ENCODE measurements at regions not wholly inside any gene's neighbourhood (a gene's known extent, or its start where the extent isn't known, plus 50 kb on each side); places are given as distances from the start of the nearest gene placed in this dataset.

DNA sequence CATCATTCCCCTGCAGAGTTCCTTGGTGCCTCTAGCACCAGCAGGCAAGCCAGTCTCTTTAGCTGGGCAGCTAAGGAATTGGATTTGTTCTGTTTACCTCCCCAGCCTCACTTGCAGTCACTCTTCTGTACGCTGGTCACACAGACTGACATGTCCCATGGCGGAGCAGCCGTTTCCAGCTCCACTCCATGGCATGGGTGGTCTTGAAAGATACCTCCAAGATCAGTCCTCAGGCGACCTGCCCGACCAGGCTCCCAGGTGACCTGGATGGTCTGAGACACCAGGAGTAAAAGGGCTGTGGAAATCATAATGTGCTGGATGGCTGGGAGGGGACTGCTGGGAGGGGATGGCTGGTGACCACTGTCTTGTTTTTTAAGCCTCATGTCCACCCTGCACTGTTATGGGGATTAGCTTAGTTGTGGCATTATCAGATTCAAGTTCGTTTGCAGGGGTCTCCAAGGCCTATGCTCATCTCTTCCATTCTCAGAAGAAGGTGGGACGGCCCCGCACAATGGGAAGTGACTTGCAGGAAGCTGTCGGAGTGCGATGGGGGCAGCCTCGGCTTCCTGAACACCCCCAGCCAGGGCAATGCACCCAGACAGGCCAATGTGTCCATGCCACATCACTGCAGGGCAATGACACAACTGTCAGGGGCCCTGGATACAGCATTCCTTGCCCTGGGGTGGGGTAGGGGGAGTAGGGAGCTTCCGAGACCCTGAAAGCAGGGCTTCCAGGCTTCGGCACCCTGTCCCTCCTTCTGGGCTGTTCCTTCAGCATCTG lies 156.1 kb upstream of the MYCN start:
- TF ChIP-seq, protein P1, sequence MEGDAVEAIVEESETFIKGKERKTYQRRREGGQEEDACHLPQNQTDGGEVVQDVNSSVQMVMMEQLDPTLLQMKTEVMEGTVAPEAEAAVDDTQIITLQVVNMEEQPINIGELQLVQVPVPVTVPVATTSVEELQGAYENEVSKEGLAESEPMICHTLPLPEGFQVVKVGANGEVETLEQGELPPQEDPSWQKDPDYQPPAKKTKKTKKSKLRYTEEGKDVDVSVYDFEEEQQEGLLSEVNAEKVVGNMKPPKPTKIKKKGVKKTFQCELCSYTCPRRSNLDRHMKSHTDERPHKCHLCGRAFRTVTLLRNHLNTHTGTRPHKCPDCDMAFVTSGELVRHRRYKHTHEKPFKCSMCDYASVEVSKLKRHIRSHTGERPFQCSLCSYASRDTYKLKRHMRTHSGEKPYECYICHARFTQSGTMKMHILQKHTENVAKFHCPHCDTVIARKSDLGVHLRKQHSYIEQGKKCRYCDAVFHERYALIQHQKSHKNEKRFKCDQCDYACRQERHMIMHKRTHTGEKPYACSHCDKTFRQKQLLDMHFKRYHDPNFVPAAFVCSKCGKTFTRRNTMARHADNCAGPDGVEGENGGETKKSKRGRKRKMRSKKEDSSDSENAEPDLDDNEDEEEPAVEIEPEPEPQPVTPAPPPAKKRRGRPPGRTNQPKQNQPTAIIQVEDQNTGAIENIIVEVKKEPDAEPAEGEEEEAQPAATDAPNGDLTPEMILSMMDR (IDR thresholded peaks at IDR 0.05) = no peak
- no peak for TF ChIP-seq POLR2A (IDR thresholded peaks at IDR 0.05)
